RWPE2 (cell line): ENCODE measurements at regions not wholly inside any gene's neighbourhood (a gene's known extent, or its start where the extent isn't known, plus 50 kb on each side); places are given as distances from the start of the nearest gene placed in this dataset.

ENCODE experiments used
- ATAC-seq: fragments of 200-7000 bp; cut with Tn5 transposase; 3 replicates; pipeline ENCODE4 v1.9.1; 2021; ENCODE audit warnings: low read depth
- DNase-seq: peaks from one replicate; pipeline ENCODE4 v3.0.0-alpha.2; 2020; ENCODE audit warnings: low spot score
- H3K27ac ChIP-seq: fragments of 450-650 bp; 2 replicates; pipeline ENCODE4 v1.5.1; 2017; ENCODE audit warnings: mild to moderate bottlenecking; ENCODE audit not compliant: poor library complexity, severe bottlenecking
- H3K27me3 ChIP-seq: fragments of 250-450 bp; sonication (Bioruptor Pico); 2 replicates; pipeline ENCODE4 v1.5.1; 2021; ENCODE audit warnings: mild to moderate bottlenecking, moderate library complexity; ENCODE audit not compliant: insufficient read depth, poor library complexity, severe bottlenecking
- H3K36me3 ChIP-seq: fragments of 250-450 bp; sonication (Bioruptor Pico); 2 replicates; pipeline ENCODE4 v1.5.1; 2020; ENCODE audit warnings: low read depth, mild to moderate bottlenecking, moderate library complexity
- H3K4me1 ChIP-seq: fragments of 250-450 bp; sonication (Bioruptor Pico); 2 replicates; pipeline ENCODE4 v1.5.1; 2021; ENCODE audit warnings: mild to moderate bottlenecking, moderate library complexity; ENCODE audit not compliant: insufficient read depth, poor library complexity, severe bottlenecking
- H3K4me3 ChIP-seq: fragments of 250-450 bp; sonication (Bioruptor Pico); 2 replicates; pipeline ENCODE4 v1.5.1; 2021; ENCODE audit warnings: mild to moderate bottlenecking, moderate library complexity; ENCODE audit not compliant: severe bottlenecking
- H3K9me3 ChIP-seq: fragments of 250-450 bp; sonication (Bioruptor Pico); 2 replicates; pipeline ENCODE4 v1.5.1; 2021; ENCODE audit warnings: mild to moderate bottlenecking, moderate library complexity; ENCODE audit not compliant: severe bottlenecking
- TF ChIP-seq, protein P1 (sequence below): fragments of 450-650 bp; IDR thresholded peaks from one replicate; pipeline ENCODE4 v1.5.1; 2017; ENCODE audit warnings: mild to moderate bottlenecking, moderate library complexity; ENCODE audit not compliant: poor library complexity, severe bottlenecking

DNA sequence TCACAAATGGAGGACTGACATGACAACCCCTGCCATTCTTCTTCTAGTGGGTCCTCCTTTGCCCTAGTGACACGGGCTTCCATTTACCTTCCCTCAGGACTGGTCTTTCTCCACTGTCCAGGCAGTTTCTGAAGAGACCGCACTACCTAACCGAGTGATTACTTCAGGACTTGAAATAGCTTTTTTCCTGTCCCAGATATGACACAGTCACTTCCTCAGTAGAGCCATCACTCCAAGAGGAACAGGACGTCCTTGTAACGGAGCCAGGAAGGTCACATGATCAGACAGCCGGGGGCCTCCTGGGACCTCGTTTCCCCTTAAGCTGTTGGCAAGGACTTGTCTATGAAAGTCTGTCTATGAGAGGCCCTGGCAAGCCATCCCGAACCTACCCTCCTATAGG lies 62.3 kb downstream of the FOS start:
- H3K4me1 ChIP-seq, result no peaks in the 10 kb centered on the region
- no peak for ATAC-seq

DNA sequence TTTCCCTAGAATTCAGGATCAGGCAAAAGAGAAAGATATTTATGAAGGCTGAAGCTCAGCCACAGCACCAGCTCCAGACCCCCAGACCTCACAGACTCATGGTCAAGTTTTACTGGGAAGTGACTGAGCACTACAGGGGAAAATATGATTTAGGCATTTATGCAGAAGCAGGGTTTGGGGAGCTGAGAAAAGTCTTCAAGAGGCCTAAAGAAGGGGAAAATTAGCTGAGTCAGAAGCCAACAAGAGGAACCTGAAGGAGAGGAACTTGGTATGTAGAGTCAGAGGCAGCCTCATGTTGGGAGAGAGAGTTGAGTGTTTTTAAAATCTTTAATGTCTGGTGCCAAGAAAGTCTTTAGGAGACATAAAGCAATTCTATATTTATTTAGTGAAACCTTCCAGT lies 63.0 kb downstream of the FOS start:
- Histone ChIP-seq H3K27me3 (no peaks in the 10 kb centered on the region), H3K4me1 (no peaks in the 10 kb centered on the region), H3K9me3 (no peaks in the 10 kb centered on the region), H3K4me3 (no peak overlapping the region), H3K36me3 (no peaks in the 10 kb centered on the region), H3K27ac (no peak overlapping the region)
- DNase-seq, result no peak
- ATAC-seq, result no peak
- TF ChIP-seq, protein P1, sequence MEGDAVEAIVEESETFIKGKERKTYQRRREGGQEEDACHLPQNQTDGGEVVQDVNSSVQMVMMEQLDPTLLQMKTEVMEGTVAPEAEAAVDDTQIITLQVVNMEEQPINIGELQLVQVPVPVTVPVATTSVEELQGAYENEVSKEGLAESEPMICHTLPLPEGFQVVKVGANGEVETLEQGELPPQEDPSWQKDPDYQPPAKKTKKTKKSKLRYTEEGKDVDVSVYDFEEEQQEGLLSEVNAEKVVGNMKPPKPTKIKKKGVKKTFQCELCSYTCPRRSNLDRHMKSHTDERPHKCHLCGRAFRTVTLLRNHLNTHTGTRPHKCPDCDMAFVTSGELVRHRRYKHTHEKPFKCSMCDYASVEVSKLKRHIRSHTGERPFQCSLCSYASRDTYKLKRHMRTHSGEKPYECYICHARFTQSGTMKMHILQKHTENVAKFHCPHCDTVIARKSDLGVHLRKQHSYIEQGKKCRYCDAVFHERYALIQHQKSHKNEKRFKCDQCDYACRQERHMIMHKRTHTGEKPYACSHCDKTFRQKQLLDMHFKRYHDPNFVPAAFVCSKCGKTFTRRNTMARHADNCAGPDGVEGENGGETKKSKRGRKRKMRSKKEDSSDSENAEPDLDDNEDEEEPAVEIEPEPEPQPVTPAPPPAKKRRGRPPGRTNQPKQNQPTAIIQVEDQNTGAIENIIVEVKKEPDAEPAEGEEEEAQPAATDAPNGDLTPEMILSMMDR, result no peak

More for the DNA sequence above, 62.3 kb downstream of the FOS start:
- H3K4me3 ChIP-seq, result no peak overlapping the region
- TF ChIP-seq, protein P1, result no peak
- H3K27ac ChIP-seq, result no peak overlapping the region
- no peak for DNase-seq
- no peaks in the 10 kb centered on the region for H3K36me3 ChIP-seq
- no peaks in the 10 kb centered on the region for H3K27me3 ChIP-seq
- no peaks in the 10 kb centered on the region for H3K9me3 ChIP-seq

DNA sequence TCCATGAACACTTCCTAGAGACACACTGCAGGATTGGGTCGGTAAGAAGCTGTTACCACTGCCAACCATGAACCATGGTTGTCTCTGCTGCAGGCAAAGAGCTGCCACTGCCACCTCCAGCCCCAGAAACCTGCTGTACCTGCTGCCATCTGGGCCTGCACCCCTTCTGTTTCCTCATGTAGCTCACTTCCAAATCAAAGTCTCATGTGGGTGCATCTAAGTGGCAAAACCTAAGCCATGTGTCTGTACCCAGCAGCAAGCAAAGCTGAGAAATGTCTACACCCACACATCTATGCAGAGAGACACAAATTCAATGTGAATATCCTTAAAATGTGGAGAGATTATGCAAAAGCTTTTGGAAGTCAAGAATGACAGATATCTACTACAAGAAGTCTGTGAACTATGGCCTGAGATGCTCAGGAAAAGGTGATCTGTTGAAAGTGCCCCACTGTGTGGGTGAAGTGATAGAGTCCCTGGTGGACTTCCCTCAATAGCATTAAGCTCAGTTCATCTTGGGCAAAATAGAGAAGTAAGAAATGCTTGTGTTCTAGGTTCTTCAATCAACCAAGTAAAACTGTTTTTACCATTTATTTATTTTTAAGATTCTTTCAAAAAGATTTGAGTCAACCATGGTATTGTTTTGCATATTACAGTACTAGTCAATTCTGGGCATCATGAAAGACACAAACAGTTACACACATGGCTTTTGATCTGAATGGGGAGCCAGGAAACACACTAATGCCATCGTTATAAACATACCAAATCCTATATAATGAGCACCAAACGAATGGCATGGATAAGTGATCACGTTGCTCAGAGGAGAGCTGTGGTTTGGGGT lies 64.4 kb downstream of the FOS start:
- DNase-seq (no peak), ATAC-seq (no peak)
- Histone ChIP-seq H3K4me3 (no peak overlapping the region), H3K9me3 (no peaks in the 10 kb centered on the region), H3K36me3 (no peaks in the 10 kb centered on the region), H3K4me1 (no peaks in the 10 kb centered on the region), H3K27me3 (no peaks in the 10 kb centered on the region), H3K27ac (no peak overlapping the region)
- TF ChIP-seq, protein P1, result no peak

DNA sequence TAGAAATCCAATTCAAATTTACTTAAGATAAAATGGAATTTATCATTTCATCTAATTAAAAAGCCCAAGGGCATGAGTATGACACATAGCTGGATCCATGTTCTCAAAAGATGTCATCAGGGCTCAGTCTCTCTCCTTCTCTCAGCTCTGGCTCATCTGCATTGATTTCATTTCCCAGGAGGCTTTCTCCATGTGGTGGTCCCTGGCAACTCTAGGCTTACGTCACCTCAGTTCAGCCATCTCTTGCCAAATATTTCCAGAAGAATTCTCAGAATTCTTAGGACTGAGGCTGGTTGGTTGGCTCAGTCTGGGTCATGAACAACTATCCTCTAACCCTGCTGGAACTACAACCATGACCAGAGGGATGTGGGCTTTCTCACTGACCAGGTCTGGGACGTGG lies 65.3 kb downstream of the FOS start:
- no peak for DNase-seq
- no peaks in the 10 kb centered on the region for H3K36me3 ChIP-seq
- no peaks in the 10 kb centered on the region for H3K27me3 ChIP-seq
- H3K4me1 ChIP-seq, result no peaks in the 10 kb centered on the region
- H3K27ac ChIP-seq, result no peak overlapping the region
- ATAC-seq, result no peak
- no peak overlapping the region for H3K4me3 ChIP-seq
- H3K9me3 ChIP-seq, result no peaks in the 10 kb centered on the region
- TF ChIP-seq, protein P1, result no peak

DNA sequence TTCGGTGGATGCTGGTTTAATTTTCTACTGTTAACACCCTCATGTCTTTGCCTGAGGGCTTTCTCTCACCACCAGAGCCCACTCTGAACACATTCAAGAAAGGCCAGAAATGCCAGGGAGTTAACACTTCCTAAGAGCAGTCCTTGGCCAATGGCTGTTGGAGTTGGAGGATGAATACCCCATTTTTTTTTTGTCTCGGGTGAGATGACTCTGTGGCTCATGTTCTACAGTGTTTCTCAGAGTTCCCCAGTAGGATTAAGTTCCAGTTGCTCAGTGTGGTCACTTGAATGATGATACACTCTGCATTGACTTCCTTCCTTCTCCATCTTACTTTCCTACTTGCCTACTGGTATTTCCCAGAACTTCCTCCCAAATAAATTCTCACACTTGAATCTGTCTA lies 65.8 kb downstream of the FOS start:
- Histone ChIP-seq H3K9me3 (no peaks in the 10 kb centered on the region), H3K27ac (no peak overlapping the region), H3K4me3 (no peak overlapping the region), H3K27me3 (no peaks in the 10 kb centered on the region), H3K36me3 (no peaks in the 10 kb centered on the region), H3K4me1 (no peaks in the 10 kb centered on the region)
- TF ChIP-seq, protein P1, result no peak
- DNase-seq (no peak), ATAC-seq (no peak)
